Panc1 (cell line): ENCODE measurements at regions not wholly inside any gene's neighbourhood (a gene's known extent, or its start where the extent isn't known, plus 50 kb on each side); places are given as distances from the start of the nearest gene placed in this dataset.

Experiments
- ATAC-seq: fragments of 200-7000 bp; cut with Tn5 transposase; 2 replicates; pipeline ENCODE4 v1.9.1; 2020; ENCODE audit warnings: mild to moderate bottlenecking, moderate library complexity
- BruUV-seq: library from RNA; stranded (reverse); fragments of 400-500 nt; replicated peaks from 2 replicates; lab custom pipeline; 2021; lab: Mats Ljungman, UMichigan
- CTCF ChIA-PET: fragments of 300-600 bp; sonication (Branson Sonifier 250); formaldehyde crosslinking; loops from one replicate; lab custom pipeline; 2022; ENCODE audit warnings: antibody characterized with exemption; lab: Charles Lee
- POLR2A ChIA-PET: fragments of 300-600 bp; sonication (Branson Sonifier 250); formaldehyde crosslinking; loops from one replicate; lab custom pipeline; 2022; ENCODE audit warnings: antibody characterized with exemption; lab: Charles Lee
- DNase-seq: peaks from one replicate; pipeline ENCODE4 v3.0.0-alpha.2; 2010; ENCODE audit warnings: low read depth, low spot score
- H3K27ac ChIP-seq: 2 replicates; pipeline ENCODE4 v1.5.1; 2011; ENCODE audit warnings: mild to moderate bottlenecking, low read length, inconsistent platforms
- H3K27me3 ChIP-seq: fragments of 200-500 bp; sonication (Bioruptor generic); 2 replicates; pipeline ENCODE4 v1.6.0; 2014; ENCODE audit warnings: low read length, inconsistent platforms; ENCODE audit not compliant: control insufficient read depth, insufficient read depth
- H3K36me3 ChIP-seq: fragments of 200-500 bp; sonication (Bioruptor generic); 2 replicates; pipeline ENCODE4 v1.5.1; 2014; ENCODE audit warnings: inconsistent platforms, mild to moderate bottlenecking, low read length, moderate library complexity; ENCODE audit not compliant: control insufficient read depth, insufficient read depth
- H3K4me1 ChIP-seq: 2 replicates; pipeline ENCODE4 v1.5.1; 2011; ENCODE audit warnings: inconsistent platforms, mild to moderate bottlenecking, low read length, moderate library complexity; ENCODE audit not compliant: control insufficient read depth, insufficient read depth
- H3K4me3 ChIP-seq, 2 experiments: 2 replicates each; pipeline ENCODE4 v1.5.1; 2011 to 2012; ENCODE audit warnings: low read depth in 2 of 2, low read length in 2 of 2, mild to moderate bottlenecking in 2 of 2, inconsistent platforms in 1 of 2, moderate library complexity in 1 of 2
- H3K9me3 ChIP-seq: fragments of 200-500 bp; sonication (Bioruptor generic); 2 replicates; pipeline ENCODE4 v1.5.1; 2014; ENCODE audit warnings: low read depth, mild to moderate bottlenecking, inconsistent platforms, low read length, moderate library complexity; ENCODE audit not compliant: control insufficient read depth, insufficient read depth
- POLR2AphosphoS5 ChIP-seq: IDR thresholded peaks from 2 replicates; pipeline ENCODE4 v1.6.1; 2012; ENCODE audit warnings: mild to moderate bottlenecking, low read depth, low read length, moderate library complexity
- SIN3A ChIP-seq: IDR thresholded peaks from 2 replicates; pipeline ENCODE4 v1.6.1; 2012; ENCODE audit warnings: low read depth, mild to moderate bottlenecking, low read length, moderate library complexity, borderline replicate concordance; ENCODE audit not compliant: insufficient read depth
- TCF7L2 ChIP-seq: IDR thresholded peaks from 2 replicates; pipeline ENCODE4 v1.6.1; 2011; ENCODE audit warnings: mild to moderate bottlenecking, low read depth, low read length, inconsistent platforms
- in situ Hi-C: cut with HindIII; loops from 2 replicates; pipeline ENCODE4 v1.10.0; 2016; ENCODE audit warnings: low sequenced_read_pairs, low pct_unique_long_range_greater_than_20kb
- intact Hi-C: fragments of 100-400 bp; cut with micrococcal nuclease; formaldehyde crosslinking; loops from one replicate; pipeline ENCODE4 v1.10.0; 2022; ENCODE audit not compliant: unreplicated experiment
- TF ChIP-seq, protein P1 (sequence below), 2 experiments: IDR thresholded peaks; 2 replicates each; pipeline ENCODE4 v1.6.1; 2011 to 2012; ENCODE audit warnings: low read depth in 2 of 2, control low read depth in 1 of 2, low read length in 1 of 2, mild to moderate bottlenecking in 1 of 2, moderate library complexity in 1 of 2; ENCODE audit not compliant: insufficient read depth in 1 of 2
- TF ChIP-seq, protein P2 (sequence below): fragments of 450-650 bp; IDR thresholded peaks from 2 replicates; pipeline ENCODE4 v1.5.1; 2017; ENCODE audit warnings: mild to moderate bottlenecking

- DNase-seq (no peak), ATAC-seq (no peak)
- Histone ChIP-seq H3K27me3 (no peaks in the 10 kb centered on the region), H3K4me1 (no peaks in the 10 kb centered on the region), H3K36me3 (no peaks in the 10 kb centered on the region), H3K9me3 (no peaks in the 10 kb centered on the region), H3K27ac (no peak overlapping the region), H3K4me3 (no peak overlapping the region)
- CTCF ChIA-PET = no interaction called here
- in situ Hi-C loops (no loop called here), intact Hi-C loops (no loop called here)
- TF ChIP-seq, protein P1, sequence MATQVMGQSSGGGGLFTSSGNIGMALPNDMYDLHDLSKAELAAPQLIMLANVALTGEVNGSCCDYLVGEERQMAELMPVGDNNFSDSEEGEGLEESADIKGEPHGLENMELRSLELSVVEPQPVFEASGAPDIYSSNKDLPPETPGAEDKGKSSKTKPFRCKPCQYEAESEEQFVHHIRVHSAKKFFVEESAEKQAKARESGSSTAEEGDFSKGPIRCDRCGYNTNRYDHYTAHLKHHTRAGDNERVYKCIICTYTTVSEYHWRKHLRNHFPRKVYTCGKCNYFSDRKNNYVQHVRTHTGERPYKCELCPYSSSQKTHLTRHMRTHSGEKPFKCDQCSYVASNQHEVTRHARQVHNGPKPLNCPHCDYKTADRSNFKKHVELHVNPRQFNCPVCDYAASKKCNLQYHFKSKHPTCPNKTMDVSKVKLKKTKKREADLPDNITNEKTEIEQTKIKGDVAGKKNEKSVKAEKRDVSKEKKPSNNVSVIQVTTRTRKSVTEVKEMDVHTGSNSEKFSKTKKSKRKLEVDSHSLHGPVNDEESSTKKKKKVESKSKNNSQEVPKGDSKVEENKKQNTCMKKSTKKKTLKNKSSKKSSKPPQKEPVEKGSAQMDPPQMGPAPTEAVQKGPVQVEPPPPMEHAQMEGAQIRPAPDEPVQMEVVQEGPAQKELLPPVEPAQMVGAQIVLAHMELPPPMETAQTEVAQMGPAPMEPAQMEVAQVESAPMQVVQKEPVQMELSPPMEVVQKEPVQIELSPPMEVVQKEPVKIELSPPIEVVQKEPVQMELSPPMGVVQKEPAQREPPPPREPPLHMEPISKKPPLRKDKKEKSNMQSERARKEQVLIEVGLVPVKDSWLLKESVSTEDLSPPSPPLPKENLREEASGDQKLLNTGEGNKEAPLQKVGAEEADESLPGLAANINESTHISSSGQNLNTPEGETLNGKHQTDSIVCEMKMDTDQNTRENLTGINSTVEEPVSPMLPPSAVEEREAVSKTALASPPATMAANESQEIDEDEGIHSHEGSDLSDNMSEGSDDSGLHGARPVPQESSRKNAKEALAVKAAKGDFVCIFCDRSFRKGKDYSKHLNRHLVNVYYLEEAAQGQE (IDR thresholded peaks at IDR 0.05; ENCODE audit: insufficient read depth in 1 of 2, low read depth in 2 of 2, low read length in 1 of 2) = no peak
- TF ChIP-seq SIN3A = no peak
- no peak for TF ChIP-seq TCF7L2
- TF ChIP-seq, protein P2, sequence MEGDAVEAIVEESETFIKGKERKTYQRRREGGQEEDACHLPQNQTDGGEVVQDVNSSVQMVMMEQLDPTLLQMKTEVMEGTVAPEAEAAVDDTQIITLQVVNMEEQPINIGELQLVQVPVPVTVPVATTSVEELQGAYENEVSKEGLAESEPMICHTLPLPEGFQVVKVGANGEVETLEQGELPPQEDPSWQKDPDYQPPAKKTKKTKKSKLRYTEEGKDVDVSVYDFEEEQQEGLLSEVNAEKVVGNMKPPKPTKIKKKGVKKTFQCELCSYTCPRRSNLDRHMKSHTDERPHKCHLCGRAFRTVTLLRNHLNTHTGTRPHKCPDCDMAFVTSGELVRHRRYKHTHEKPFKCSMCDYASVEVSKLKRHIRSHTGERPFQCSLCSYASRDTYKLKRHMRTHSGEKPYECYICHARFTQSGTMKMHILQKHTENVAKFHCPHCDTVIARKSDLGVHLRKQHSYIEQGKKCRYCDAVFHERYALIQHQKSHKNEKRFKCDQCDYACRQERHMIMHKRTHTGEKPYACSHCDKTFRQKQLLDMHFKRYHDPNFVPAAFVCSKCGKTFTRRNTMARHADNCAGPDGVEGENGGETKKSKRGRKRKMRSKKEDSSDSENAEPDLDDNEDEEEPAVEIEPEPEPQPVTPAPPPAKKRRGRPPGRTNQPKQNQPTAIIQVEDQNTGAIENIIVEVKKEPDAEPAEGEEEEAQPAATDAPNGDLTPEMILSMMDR = no peak
- TF ChIP-seq POLR2AphosphoS5 = no peak
- POLR2A ChIA-PET = no interaction called here
- BruUV-seq = no TSS peak
Observed at GRCh38 chr18:77992057-77992456, 742.4 kb downstream of the GALR1 start.

- intact Hi-C loops = no loop called here
- Histone ChIP-seq H3K4me3 (no peak overlapping the region), H3K27me3 (no peaks in the 10 kb centered on the region), H3K4me1 (no peaks in the 10 kb centered on the region), H3K27ac (no peak overlapping the region), H3K36me3 (no peaks in the 10 kb centered on the region), H3K9me3 (no peaks in the 10 kb centered on the region)
- ATAC-seq = no peak
- TF ChIP-seq POLR2AphosphoS5 = no peak
- no peak for TF ChIP-seq SIN3A
- TF ChIP-seq, protein P2 = no peak
- TF ChIP-seq TCF7L2 = no peak
- TF ChIP-seq, protein P1 (IDR thresholded peaks at IDR 0.05; ENCODE audit: insufficient read depth in 1 of 2, low read depth in 2 of 2, low read length in 1 of 2) = no peak
- in situ Hi-C loops = no loop called here
- ChIA-PET CTCF (no interaction called here), POLR2A (no interaction called here)
- no peak for DNase-seq
- no TSS peak for BruUV-seq
Observed at GRCh38 chr18:77993188-77993981, 743.7 kb downstream of the GALR1 start.
